HEK293 (cell line): ENCODE measurements at regions not wholly inside any gene's neighbourhood (a gene's known extent, or its start where the extent isn't known, plus 50 kb on each side); places are given as distances from the start of the nearest gene placed in this dataset.

Source experiments
- ZNF747 ChIP-seq: fragments of 450-650 bp; formaldehyde crosslinking; IDR thresholded peaks from 2 replicates; pipeline ENCODE4 v1.5.1; 2016; ENCODE audit warnings: missing biosample characterization, missing genetic modification characterization
- TF ChIP-seq, protein P1 (sequence below): fragments of 450-650 bp; formaldehyde crosslinking; IDR thresholded peaks from 2 replicates; pipeline ENCODE4 v1.5.1; 2016; ENCODE audit warnings: missing biosample characterization, missing genetic modification characterization

- TF ChIP-seq, protein P1, sequence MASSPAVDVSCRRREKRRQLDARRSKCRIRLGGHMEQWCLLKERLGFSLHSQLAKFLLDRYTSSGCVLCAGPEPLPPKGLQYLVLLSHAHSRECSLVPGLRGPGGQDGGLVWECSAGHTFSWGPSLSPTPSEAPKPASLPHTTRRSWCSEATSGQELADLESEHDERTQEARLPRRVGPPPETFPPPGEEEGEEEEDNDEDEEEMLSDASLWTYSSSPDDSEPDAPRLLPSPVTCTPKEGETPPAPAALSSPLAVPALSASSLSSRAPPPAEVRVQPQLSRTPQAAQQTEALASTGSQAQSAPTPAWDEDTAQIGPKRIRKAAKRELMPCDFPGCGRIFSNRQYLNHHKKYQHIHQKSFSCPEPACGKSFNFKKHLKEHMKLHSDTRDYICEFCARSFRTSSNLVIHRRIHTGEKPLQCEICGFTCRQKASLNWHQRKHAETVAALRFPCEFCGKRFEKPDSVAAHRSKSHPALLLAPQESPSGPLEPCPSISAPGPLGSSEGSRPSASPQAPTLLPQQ (tag by site-specific recombination), result no peak
- no peak for TF ChIP-seq ZNF747 (tag by site-specific recombination)
These were observed 413.8 kb upstream of the RAB6C start for GRCh38 chr2:129565551-129566109.
